AG04450 (cell line): ENCODE measurements at regions not wholly inside any gene's neighbourhood (a gene's known extent, or its start where the extent isn't known, plus 50 kb on each side); places are given as distances from the start of the nearest gene placed in this dataset.

Experiments
- CTCF ChIA-PET: fragments of 300-600, 350-600 bp; formaldehyde crosslinking; extraction: SDS; loops from one replicate; lab custom pipeline; 2022; ENCODE audit warnings: antibody characterized with exemption, inconsistent platforms; lab: Charles Lee
- POLR2A ChIA-PET: fragments of 350-600 bp; formaldehyde crosslinking; extraction: SDS; loops from one replicate; lab custom pipeline; 2021; ENCODE audit warnings: antibody characterized with exemption, inconsistent platforms; lab: Yijun Ruan, JAX
- DNase-seq: peaks from one replicate; pipeline ENCODE4 v3.0.0-alpha.2; 2011; ENCODE audit warnings: low read depth, low spot score
- H3K27ac ChIP-seq: one replicate; pipeline ENCODE4 v1.5.1; 2012; ENCODE audit warnings: low read depth, low read length, control low read depth
- H3K27me3 ChIP-seq: one replicate; pipeline ENCODE4 v1.6.0; 2012; ENCODE audit warnings: low read length; ENCODE audit not compliant: control insufficient read depth, insufficient read depth
- H3K4me3 ChIP-seq: 2 replicates; pipeline ENCODE4 v1.5.1; 2011; ENCODE audit warnings: mild to moderate bottlenecking, low read depth, low read length, control low read depth
- H3K9me3 ChIP-seq: 2 replicates; pipeline ENCODE4 v1.5.1; 2012; ENCODE audit warnings: low read length; ENCODE audit not compliant: control insufficient read depth, insufficient read depth
- TF ChIP-seq, protein P1 (sequence below): IDR thresholded peaks from 2 replicates; pipeline ENCODE4 v1.5.1; 2011; ENCODE audit warnings: low read depth, low read length, control low read depth, inconsistent platforms

DNA sequence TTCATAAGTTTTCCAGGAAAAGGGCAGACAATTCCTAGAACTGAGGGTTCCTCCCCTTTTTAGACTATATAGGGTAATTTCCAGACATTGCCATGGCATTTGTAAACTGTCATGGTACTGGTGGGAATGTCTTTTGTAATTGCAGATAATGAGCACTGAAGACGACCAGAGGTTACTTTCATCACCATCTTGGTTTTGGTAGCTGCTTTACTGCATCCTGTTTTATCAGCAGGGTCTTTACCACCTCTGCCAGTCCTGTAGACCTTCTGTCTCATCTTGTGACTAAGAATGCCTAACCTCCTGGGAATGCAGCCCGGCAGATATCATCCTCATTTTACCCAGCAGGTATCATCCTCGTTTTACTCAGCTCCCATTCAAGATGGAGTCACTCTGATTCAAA, 583.9 kb upstream of the KLHL29 start:
- ChIA-PET CTCF (no interaction called here), POLR2A (no interaction called here)

DNA sequence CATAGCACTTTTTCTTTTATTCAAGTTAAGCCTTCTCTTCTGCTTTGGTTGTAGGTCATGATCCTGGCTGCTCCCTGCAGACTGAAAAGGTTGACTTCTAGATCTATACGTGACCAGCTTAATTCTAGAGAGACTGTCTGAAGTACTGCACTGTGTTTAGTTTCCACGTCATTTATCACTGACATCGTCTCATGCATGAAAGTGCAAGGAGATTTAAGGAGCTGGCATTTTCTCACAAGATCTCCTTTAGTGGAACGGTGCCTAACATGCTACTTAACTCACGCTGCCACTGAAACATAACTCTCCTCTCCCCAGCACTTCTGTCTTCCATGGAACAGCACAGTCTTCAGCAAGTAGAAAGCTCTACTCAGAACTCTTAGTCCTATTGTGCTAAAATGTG, 583.0 kb upstream of the KLHL29 start:
- H3K27me3 ChIP-seq = no peaks in the 10 kb centered on the region
- DNase-seq = no peak
- no peak overlapping the region for H3K4me3 ChIP-seq
- TF ChIP-seq, protein P1, sequence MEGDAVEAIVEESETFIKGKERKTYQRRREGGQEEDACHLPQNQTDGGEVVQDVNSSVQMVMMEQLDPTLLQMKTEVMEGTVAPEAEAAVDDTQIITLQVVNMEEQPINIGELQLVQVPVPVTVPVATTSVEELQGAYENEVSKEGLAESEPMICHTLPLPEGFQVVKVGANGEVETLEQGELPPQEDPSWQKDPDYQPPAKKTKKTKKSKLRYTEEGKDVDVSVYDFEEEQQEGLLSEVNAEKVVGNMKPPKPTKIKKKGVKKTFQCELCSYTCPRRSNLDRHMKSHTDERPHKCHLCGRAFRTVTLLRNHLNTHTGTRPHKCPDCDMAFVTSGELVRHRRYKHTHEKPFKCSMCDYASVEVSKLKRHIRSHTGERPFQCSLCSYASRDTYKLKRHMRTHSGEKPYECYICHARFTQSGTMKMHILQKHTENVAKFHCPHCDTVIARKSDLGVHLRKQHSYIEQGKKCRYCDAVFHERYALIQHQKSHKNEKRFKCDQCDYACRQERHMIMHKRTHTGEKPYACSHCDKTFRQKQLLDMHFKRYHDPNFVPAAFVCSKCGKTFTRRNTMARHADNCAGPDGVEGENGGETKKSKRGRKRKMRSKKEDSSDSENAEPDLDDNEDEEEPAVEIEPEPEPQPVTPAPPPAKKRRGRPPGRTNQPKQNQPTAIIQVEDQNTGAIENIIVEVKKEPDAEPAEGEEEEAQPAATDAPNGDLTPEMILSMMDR = no peak
- H3K27ac ChIP-seq = no peak overlapping the region
- CTCF ChIA-PET = no interaction called here
- POLR2A ChIA-PET = no interaction called here
- H3K9me3 ChIP-seq = peaks cover 17% of the 10 kb centered on the region

More for the DNA sequence above, 583.9 kb upstream of the KLHL29 start:
- Histone ChIP-seq H3K4me3 (no peak overlapping the region), H3K9me3 (peaks cover 22% of the 10 kb centered on the region), H3K27ac (no peak overlapping the region), H3K27me3 (no peaks in the 10 kb centered on the region)
- TF ChIP-seq, protein P1 = no peak
- DNase-seq = no peak

DNA sequence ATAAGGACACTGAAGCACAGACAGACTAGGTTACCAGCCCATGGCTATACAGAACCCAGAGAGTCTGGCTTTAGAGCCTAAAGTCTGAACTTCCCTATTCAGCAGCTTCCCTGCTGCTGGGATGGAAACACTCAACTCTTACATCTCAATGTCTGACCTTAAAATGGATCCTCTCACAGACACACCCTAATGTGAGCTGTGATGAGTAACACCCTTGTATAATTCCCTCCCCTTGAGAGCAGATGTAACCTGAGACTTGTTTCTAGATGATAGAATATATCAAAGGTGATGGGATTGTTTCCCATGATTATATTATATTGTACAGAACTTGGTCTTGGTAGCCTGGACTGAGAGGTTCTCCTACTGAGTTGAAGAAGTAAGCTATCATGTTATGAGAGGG, 577.1 kb upstream of the KLHL29 start:
- POLR2A ChIA-PET = no interaction called here
- no peak overlapping the region for H3K4me3 ChIP-seq
- no peaks in the 10 kb centered on the region for H3K27me3 ChIP-seq
- CTCF ChIA-PET = no interaction called here
- H3K27ac ChIP-seq = no peak overlapping the region
- TF ChIP-seq, protein P1 = no peak
- DNase-seq = no peak
- peaks cover 3% of the 10 kb centered on the region; the same call in 1 of the 2 replicates for H3K9me3 ChIP-seq

DNA sequence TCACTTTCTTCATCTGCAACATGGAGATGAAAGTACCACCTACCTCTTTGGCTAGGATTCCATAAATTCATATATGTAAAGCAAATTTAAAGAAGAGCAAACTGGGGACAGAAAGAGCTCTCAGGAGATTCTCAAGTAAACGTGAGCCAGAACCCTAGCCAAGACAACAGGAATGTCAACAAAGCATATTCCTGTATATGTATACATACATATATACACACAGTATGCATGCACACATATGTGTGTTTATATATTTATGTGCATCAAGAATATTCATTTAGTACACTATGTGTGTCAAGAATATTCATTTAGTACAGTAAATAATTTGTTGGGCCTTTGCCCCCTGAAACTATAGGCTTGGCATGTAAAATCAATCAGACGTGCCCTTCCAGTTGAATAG, 574.4 kb upstream of the KLHL29 start:
- POLR2A ChIA-PET = no interaction called here
- CTCF ChIA-PET = no interaction called here
- no peak for DNase-seq
- Histone ChIP-seq H3K27me3 (no peaks in the 10 kb centered on the region), H3K4me3 (no peak overlapping the region), H3K27ac (no peak overlapping the region), H3K9me3 (peaks cover 15% of the 10 kb centered on the region)
- TF ChIP-seq, protein P1 = no peak

DNA sequence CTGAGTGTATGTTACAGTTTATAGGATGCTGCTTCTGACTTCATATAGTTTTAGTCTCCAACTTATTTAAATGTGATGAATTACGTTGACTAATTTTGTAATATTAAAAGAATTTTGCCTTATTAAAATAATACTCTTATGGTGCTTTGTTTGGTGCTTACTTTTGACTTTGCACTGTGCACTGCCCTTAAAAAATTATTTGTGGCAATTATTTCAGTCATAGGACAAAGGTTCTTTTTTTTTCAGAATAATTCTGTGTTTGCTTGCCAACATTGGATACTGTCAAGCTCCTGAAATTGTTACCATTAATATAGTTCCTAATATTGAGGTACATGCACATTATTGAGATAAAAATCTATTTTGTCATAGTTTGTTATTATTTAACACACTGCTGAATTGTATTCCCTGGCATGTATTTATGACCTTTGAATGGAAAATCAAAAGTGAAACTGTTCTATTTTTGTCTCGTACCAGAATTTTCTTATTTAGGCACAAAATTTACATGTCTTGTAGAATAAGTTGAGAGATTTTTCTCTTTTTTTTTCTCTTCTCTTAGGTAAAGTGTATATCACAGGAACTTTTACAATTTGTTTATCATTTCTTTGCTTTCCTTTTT, 572.8 kb upstream of the KLHL29 start:
- POLR2A ChIA-PET = no interaction called here
- CTCF ChIA-PET = no interaction called here
- Histone ChIP-seq H3K4me3 (no peak overlapping the region), H3K27me3 (no peaks in the 10 kb centered on the region), H3K9me3 (peaks cover 14% of the 10 kb centered on the region), H3K27ac (no peak overlapping the region)
- DNase-seq = no peak
- TF ChIP-seq, protein P1 = no peak
